ENCODE measurements at regions not wholly inside any gene's neighbourhood (a gene's known extent, or its start where the extent isn't known, plus 50 kb on each side); places are given as distances from the start of the nearest gene placed in this dataset.

DNA sequence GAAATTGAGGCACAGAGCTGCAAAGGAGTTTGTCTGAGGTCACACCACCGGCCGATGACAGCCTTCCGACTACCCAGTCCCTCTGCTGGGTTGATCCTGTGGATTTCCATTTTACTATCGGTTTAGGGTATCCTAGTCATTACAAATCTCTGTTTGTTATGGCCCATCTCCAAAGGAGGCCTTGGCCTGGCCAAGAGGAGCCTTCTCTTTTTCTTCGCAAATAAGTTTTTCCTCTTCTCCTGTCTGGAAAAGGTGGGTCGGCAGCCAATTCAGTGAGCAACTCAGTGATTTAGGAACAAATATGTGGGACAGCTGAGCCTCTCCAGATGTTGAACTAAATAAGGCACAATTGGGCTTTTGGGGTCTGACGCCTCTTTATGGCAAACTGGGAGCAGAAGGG is 169.2 kb upstream of the RBPJ start:
- TF ChIP-seq, protein P1, sequence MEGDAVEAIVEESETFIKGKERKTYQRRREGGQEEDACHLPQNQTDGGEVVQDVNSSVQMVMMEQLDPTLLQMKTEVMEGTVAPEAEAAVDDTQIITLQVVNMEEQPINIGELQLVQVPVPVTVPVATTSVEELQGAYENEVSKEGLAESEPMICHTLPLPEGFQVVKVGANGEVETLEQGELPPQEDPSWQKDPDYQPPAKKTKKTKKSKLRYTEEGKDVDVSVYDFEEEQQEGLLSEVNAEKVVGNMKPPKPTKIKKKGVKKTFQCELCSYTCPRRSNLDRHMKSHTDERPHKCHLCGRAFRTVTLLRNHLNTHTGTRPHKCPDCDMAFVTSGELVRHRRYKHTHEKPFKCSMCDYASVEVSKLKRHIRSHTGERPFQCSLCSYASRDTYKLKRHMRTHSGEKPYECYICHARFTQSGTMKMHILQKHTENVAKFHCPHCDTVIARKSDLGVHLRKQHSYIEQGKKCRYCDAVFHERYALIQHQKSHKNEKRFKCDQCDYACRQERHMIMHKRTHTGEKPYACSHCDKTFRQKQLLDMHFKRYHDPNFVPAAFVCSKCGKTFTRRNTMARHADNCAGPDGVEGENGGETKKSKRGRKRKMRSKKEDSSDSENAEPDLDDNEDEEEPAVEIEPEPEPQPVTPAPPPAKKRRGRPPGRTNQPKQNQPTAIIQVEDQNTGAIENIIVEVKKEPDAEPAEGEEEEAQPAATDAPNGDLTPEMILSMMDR (IDR thresholded peaks at IDR 0.05), result no peak
- TF ChIP-seq POLR2A (IDR thresholded peaks at IDR 0.05), result no peak

All from testis (tissue), 2 donors.